Heart left ventricle (tissue), 16 donors: ENCODE measurements at regions not wholly inside any gene's neighbourhood (a gene's known extent, or its start where the extent isn't known, plus 50 kb on each side); places are given as distances from the start of the nearest gene placed in this dataset.

Source experiments
- ATAC-seq, 4 donors: fragments of 200-7000 bp; cut with Tn5 transposase; one replicate each; pipeline ENCODE4 v1.9.1; 2020 to 2022; ENCODE audit warnings: moderate library complexity in 4 of 4, mild to moderate bottlenecking in 3 of 4, moderate number of reproducible peaks in 1 of 4
- DNase-seq, 5 donors: peaks; one replicate each; pipeline ENCODE4 v3.0.0-alpha.2; 2020
- H3K27ac ChIP-seq, 12 donors: fragments of 200-600 bp; sonication (generic) in 4 of 12; one replicate each; pipeline versions ENCODE4 v1.5.0 to v1.8.0; 2016 to 2022; ENCODE audit warnings: mild to moderate bottlenecking in 2 of 12
- H3K27me3 ChIP-seq, 9 donors: fragments of 200-600 bp; sonication (generic) in 2 of 9; one replicate each; pipeline versions ENCODE4 v1.5.1 to v1.8.0; 2016 to 2022; ENCODE audit warnings: mild to moderate bottlenecking in 3 of 9
- H3K36me3 ChIP-seq, 9 donors: fragments of 200-600 bp; sonication (generic) in 2 of 9; one replicate each; pipeline versions ENCODE4 v1.5.0 to v1.8.0; 2018 to 2022; ENCODE audit warnings: mild to moderate bottlenecking in 2 of 9
- H3K4me1 ChIP-seq, 12 donors: fragments of 200-600 bp; sonication (generic) in 4 of 12; one replicate each; pipeline versions ENCODE4 v1.5.0 to v1.8.0; 2016 to 2022; ENCODE audit warnings: mild to moderate bottlenecking in 3 of 12
- H3K4me3 ChIP-seq, 12 donors: fragments of 200-600 bp; sonication (generic) in 4 of 12; one replicate each; pipeline versions ENCODE4 v1.5.0 to v1.8.0; 2017 to 2022; ENCODE audit warnings: mild to moderate bottlenecking in 9 of 12, moderate library complexity in 4 of 12
- H3K9me3 ChIP-seq, 12 donors: fragments of 200-600 bp; sonication (generic) in 4 of 12; one replicate each; pipeline versions ENCODE4 v1.5.0 to v1.8.0; 2016 to 2022; ENCODE audit warnings: mild to moderate bottlenecking in 1 of 12
- CTCF ChIP-seq, 12 donors: fragments of 200-600 bp; sonication (generic) in 4 of 12; IDR thresholded peaks; one replicate each; pipeline versions ENCODE4 v1.5.0 to v1.8.0; 2018 to 2022; ENCODE audit warnings: antibody characterized with exemption in 12 of 12, mild to moderate bottlenecking in 5 of 12
- POLR2A ChIP-seq, 2 donors: fragments of 450-650 bp; IDR thresholded peaks; one replicate each; pipeline ENCODE4 v1.6.1; 2017; ENCODE audit warnings: antibody characterized with exemption in 2 of 2, mild to moderate bottlenecking in 2 of 2, moderate library complexity in 2 of 2
- WGBS, 4 donors: extraction: QIAGEN DNeasy Blood & Tissue Kit in 2 of 4; methylation state at CpG; one replicate each; pipeline versions ENCODE4 v1.1.5 to v1.1.7; 2013 to 2018; 5-methylcytosine and 5-hydroxymethylcytosine counted together
- intact Hi-C, 10 donors: fragments of 100-400 bp; cut with DNase I; formaldehyde crosslinking; loops; one replicate each; pipeline versions ENCODE4 v1.11.1 to v1.14.2; 2022
- donor health status: ischemic (EF 13 %, LVEDD 7.1; RV severe dilation, severe dysfunction).
- donor health status: healthy with polysubstance abuse.
- donor health status: DM: no; HTN: yes; CAD: no.
- donor health status: DM: no; HTN: no; CAD: no.
- donor health status: ischemic (EF 25% LVEDD 6.9; RV normal size, moderate dysfunction).
- donor health status: ischemic (EF 25% LVEDD 5.7; RV mildly dilated, moderate dysfunction).
- donor health status: healthy.
- donor health status: DM: yes; HTN: yes; CAD: no.
- donor health status: ischemic (EF 35%, LVEDD 5.7; RV mildly dilated, moderate dysfunction).
- donor health status: nonischemic (EF 11% LVEDD 7.7; RV severe dilation, severe dysfunction).
- donor health status: DM: yes; HTN: yes; CAD: no.
- donor health status: PGD.
- donor health status: ischemic (EF 29% LVEDD 5.4; RV normal size, mild dysfunction).
- donor health status: nonischemic (EF 23%, LVEDD 6.1; RV moderate dilation, normal function).

GRCh38 chr15:66951531-66952320, 113.7 kb upstream of the SMAD3 start:
- TF ChIP-seq CTCF (IDR thresholded peaks at IDR 0.05) (no peak), POLR2A (IDR thresholded peaks at IDR 0.05) (no peak)
- intact Hi-C loops: loop anchor here in 1 of 10 donors (10.0 kb wide), 1 partner anchor 63 kb away; no protein-coding TSS in a partner anchor
- Histone ChIP-seq H3K27me3 (no peaks in the 10 kb centered on the region), H3K4me3 (no peak overlapping the region), H3K36me3 (no peaks in the 10 kb centered on the region), H3K4me1 (peaks cover 0 to 17% (median 0%) of the 10 kb centered on the region in 12 donors), H3K9me3 (no peaks in the 10 kb centered on the region), H3K27ac (no peak overlapping the region)
- DNase-seq (no peak), ATAC-seq (no peak)
- 86 to 87% (median 86%) methylated on average over 6 of the region's 6 CpGs for WGBS, 4 donors

GRCh38 chr15:66952756-66953522, 112.5 kb upstream of the SMAD3 start:
- Histone ChIP-seq H3K9me3 (no peaks in the 10 kb centered on the region), H3K27me3 (no peaks in the 10 kb centered on the region), H3K27ac (no peak overlapping the region), H3K36me3 (no peaks in the 10 kb centered on the region), H3K4me3 (no peak overlapping the region), H3K4me1 (peaks cover 0 to 25% (median 0%) of the 10 kb centered on the region in 12 donors)
- TF ChIP-seq CTCF (IDR thresholded peaks at IDR 0.05) (no peak), POLR2A (IDR thresholded peaks at IDR 0.05) (no peak)
- no peak for DNase-seq
- intact Hi-C loops: loop anchor here in 1 of 10 donors (10.0 kb wide), 1 partner anchor 62 kb away; no protein-coding TSS in a partner anchor
- ATAC-seq: no peak
- 89 to 95% (median 90%) methylated on average over 6 of the region's 6 CpGs for whole genome bisulfite sequencing, 4 donors

- intact Hi-C loops: loop anchor here in 1 of 10 donors (10.0 kb wide), 1 partner anchor 61 kb away; no protein-coding TSS in a partner anchor
- 87 to 93% (median 91%) methylated on average over 11 of the region's 11 CpGs for WGBS, 4 donors
Measured at GRCh38 chr15:66953523-66954229, 111.7 kb upstream of the SMAD3 start.

More at GRCh38 chr15:66953523-66954229, 111.7 kb upstream of the SMAD3 start:
- no peak for DNase-seq
- no peak overlapping the region for H3K4me3 ChIP-seq
- no peak overlapping the region for H3K27ac ChIP-seq
- no peaks in the 10 kb centered on the region for H3K9me3 ChIP-seq
- TF ChIP-seq CTCF (IDR thresholded peaks at IDR 0.05): no peak
- TF ChIP-seq POLR2A (IDR thresholded peaks at IDR 0.05): no peak
- no peak for ATAC-seq
- no peaks in the 10 kb centered on the region for H3K36me3 ChIP-seq
- H3K27me3 ChIP-seq: no peaks in the 10 kb centered on the region
- H3K4me1 ChIP-seq: peaks cover 0 to 25% (median 0%) of the 10 kb centered on the region in 12 donors
